Suppressor macrophage treated with lipopolysaccharide for 4 hours (primary cell): ENCODE measurements at regions not wholly inside any gene's neighbourhood (a gene's known extent, or its start where the extent isn't known, plus 50 kb on each side); places are given as distances from the start of the nearest gene placed in this dataset.
"Not testable (repeated sequence)": the region's sequence is repeated elsewhere in the genome, so short reads cannot be mapped to it uniquely, and the experiment has no call there.

Experiments used
- DNase-seq: peaks from one replicate; pipeline ENCODE4 v3.0.0-alpha.2; 2020

GRCh38 chr11:134611537-134611936 is 199.5 kb upstream of the B3GAT1 start:
- DNase-seq, result no peak

DNA sequence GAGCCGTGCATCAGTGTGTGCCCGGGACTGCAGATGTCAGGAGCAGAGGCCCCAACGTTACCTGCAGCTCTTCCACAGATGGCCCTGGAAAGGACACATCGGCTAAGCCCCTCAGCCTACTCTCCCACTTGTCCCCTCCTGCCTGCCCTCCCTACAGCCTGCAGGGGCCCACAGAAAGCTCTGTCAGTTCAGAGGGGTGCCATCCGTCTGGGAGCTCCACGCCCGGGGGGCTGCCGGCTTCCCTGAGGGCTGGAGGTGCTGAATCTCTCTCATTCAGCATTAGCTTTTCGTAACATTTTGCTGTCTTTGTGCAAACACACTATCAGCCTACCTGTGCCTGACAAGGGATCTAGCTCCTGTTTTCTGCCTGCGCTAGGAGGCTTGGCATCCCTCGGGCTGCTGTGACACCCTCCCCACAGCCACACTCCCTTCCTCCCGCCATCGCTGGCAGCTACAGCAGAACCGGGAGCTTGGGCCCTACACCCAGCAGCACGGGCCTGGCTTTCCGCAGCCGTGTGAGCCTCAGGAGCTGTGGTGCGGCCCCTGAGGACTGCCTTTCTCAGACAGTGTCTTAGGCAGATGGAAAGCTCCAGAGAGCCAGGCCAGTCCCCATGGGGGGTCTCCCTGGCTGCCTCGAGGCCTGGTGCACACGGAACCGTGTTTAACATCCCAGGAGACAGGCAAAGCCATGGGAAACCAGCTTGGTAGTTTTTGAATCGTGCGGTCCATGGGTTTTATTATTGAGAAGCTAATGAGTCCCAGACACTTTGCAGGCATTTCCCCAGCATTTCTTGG is 198.3 kb upstream of the B3GAT1 start:
- DNase-seq, result no peak

DNA sequence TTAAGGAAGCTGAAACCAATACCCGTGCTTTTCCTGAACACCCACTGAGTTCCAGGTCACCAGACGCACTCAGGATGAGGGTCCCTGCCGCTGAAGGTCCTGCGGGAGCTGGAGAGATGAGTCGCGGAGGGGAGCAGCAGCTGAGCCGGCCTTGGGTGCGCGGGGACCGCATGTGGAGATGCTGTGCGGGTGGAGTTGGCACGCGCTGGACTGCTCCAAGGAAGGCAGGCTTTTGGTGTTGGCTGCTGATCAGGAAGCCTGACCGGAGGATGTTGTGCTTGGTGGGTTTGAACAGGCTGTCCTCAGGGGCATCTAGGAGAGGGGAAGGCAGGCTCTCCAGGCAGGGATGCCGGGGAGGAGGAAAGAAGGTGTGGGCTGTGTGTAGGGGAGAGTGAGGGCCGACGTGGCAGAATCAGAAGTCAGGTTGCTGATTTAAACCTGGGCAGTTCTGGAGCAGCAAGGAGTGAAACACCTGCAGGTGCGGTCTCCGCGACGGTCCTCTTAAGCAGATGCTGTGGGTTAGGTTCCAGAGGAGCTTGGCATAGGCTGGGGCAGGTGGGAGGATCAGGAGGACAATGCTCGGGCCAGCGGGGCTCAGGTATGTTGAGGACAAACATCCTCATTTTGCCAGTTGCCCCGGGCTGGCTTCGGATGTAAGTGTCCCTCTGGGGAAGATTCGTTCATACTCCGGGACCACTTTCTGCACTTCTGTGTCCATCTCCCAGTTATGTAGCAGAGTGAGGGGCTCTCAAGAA is 197.5 kb upstream of the B3GAT1 start:
- DNase-seq, result no peak

DNA sequence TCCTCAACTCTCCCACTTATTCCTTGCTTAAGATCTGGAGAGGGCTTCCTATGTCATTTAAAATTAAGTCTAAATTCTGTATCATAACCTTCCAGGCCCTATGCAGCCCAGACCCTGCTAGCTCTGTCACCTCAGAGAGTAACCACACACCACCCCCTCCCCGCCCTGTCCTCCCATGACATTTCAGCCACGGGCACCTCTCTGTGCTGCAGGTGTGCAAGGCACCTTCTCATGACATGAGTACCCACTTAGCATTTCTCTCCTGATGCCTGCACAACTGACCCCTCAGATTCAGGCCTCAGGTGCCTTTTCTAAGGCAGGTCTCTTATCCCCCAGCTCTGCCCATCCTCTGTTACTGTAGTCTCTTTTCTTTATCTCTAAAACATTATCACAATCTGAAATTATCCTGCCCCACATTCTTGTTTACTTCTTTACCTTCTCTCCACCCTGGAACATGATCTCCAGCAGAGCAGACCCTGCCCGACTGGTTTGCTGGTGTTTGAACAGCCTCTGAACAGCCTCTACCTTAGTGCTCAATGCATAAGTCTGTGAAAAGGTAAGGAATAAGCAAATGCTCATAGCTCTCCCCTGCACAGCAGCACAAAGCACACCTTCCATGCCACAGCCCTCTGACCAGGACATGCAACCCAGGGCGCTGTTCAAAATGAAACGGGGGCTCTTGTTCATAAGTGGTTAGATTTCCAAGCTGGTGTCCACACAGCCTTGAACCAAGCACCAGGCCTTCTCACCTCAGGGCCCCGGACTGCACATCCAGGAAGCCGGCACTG is 196.1 kb upstream of the B3GAT1 start:
- no peak for DNase-seq

GRCh38 chr11:134606251-134606650 is 194.2 kb upstream of the B3GAT1 start:
- DNase-seq, result no peak

DNA sequence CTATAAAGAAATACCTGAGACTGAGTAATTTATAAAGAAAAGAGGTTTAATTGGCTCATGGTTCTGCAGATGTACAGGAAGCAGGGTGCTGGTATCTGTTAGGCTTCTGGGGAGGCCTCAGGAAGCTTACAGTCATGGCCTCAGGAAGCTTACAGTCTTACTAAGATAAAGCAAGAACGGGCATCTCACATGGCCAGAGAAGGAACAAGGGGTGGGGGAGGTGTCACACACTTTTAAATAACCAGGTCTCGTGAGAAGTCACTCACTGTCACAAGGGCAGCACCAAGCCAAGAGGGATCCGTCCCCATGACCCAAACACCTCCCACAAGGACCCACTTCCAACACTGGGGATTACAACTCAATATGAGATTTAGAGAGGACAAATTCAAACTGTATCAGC is 192.8 kb upstream of the B3GAT1 start:
- no peak for DNase-seq

DNA sequence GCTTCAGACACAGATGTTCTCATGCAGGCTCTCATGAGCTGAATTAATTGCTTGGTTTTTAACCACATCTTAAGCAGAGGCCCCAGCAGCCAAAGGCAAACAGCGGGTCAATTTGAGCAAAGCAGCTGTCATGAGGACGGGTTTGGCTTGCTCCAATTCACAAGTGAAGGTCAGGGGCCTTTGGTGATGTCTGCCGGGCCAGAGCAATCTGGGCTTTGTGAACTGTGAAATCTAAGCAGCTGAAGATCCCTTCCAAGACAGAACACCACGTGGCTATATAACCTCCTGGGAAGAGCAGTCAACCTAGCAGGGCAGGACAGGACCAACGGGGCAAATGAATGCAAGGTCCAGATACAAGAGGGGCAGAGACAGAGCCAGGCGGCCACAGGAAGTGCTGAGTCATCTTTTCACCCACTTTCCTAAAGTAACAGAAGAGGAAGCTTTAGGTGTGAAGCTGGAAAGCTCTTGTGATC is 187.3 kb upstream of the B3GAT1 start:
- no peak for DNase-seq

GRCh38 chr11:134598368-134598767 is 186.3 kb upstream of the B3GAT1 start:
- DNase-seq, result no peak

GRCh38 chr11:134597452-134597851 is 185.4 kb upstream of the B3GAT1 start:
- DNase-seq, result no peak

GRCh38 chr11:134596404-134596803 is 184.4 kb upstream of the B3GAT1 start:
- DNase-seq, result no peak

DNA sequence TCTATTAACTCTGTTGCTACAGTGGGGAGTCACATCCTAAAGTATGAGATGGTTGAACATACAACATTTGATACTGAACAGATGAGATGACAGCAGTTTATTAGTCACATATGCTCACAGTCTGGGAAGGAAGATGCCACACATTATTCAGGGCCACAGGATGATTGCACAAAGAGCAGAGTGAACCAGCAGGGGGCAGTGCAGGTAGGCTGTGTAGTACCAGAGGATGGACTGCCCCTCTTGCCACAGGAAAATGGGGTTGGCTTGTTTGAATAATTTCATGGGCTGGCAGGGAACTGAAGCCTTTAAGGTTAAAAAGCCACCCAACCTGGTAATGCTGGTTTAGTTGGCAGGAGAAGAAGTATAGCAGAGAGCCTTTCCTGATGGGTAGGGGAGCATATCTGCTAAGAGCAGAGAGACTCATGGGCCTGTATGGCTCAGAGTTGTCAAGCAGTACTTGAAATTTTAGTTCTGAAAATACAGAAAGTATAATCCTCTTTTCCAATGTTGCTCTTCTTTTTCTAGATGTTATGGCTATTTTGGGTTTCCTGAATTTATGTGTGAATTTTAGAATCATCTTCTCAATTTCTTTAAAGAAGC is 180.4 kb upstream of the B3GAT1 start:
- DNase-seq, result peak; percentile 46

- no peak for DNase-seq
Measured at GRCh38 chr11:134591338-134591737, 179.3 kb upstream of the B3GAT1 start.

DNA sequence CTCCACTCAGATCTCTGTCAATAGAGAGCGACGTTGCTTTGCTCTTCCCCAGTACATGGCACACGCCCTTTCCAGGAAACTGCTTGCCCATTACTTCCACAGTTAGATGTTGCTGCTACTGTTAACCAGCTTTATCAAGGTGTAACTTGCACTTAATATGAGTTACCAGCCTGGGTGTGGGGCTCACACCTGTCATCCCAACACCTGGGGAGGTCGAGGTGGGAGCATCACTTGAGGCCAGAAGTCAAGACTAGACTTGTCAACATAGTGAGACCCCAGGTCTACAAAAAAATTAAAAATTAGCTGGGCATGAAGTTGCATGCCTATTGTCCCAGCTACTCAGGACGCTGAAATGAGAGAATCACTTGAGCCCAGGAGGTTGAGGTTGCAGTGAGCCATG is 177.1 kb upstream of the B3GAT1 start:
- DNase-seq, result no peak

GRCh38 chr11:134588460-134589110 is 176.5 kb upstream of the B3GAT1 start:
- DNase-seq, result not testable (repeated sequence)

DNA sequence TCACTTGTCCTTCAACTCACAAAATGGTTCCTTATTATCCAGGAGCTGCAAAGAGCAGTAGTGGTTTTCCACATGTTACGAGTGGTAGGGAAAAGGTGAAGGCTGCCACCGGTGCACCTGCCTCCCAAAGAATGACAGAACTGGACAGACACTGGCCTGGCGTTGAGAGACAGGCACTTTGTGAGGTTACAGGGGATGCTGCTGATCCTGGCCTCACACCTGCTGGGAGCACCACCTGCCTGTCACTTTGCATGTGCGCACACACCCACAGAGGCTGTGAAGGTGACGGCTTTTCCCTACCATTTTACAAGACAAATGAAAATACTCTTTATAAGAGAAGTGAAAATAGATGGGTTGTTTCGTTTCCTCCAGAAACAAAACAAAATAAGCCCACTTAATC is 175.3 kb upstream of the B3GAT1 start:
- no peak for DNase-seq

DNA sequence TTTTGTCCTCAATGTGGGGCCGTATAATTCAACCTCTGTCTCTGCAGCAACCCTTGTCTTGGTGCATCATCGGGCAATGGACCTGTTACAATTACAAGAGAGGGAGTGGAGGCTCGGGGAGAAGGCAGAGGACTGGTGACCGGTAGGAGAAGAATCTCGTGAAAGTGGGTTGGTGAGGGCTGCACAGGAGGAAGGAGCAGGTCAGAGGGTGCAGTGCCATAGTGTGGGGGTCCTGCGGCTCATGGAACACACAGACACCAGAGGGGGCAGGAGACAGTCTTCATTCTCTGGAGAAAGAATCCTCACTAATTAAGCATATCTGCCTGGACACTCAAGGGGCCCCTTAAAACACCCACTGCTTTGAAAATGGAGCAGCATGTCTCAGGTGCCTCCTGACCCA is 174.7 kb upstream of the B3GAT1 start:
- DNase-seq, result no peak

DNA sequence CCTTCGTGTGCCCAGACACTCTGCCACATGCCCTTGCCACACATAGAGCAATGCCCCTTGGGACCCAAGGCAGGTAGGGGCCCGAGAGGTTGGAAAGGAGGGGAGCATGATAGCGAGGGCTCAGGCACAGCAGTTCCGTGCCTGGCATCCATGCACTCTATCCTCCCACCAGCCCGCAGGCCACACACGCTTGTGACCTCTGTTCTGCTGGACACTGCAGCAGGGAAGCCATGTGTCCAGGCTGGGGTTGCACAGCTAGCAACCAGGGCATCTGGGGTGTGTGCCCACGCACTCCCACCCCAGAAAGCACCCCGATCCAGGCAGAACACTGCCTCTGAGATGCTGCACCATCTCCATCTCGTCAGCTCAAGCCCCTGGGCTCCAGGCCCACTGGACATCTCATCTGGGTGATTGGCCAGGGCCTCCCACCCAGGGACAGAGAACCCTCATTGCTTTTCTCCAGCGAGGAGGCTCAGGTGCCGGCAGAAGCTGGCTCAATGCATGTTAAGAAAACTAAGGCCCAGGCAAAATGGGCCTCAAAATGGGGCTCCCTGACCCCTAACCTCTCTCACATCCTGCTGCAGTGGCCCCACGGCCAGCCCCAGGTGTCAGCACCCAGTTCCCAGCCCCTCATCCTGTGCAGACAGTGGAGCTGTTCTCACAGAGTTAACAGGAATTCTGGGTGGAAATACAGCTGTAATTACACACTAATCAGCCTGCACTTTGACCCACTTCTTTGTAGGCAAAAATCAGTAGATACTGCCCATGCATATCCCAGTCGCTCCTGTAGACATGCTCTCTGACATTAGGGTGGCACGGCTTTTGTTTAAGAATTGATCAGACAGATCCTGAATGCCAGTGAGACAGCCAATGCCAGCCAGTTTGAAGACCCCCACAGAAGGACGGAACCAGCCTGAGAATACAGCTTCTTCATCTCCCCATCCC is 173.9 kb upstream of the B3GAT1 start:
- no peak for DNase-seq

GRCh38 chr11:134584706-134585445 is 172.8 kb upstream of the B3GAT1 start:
- peak; percentile 49 for DNase-seq

GRCh38 chr11:134584001-134584561 is 172.0 kb upstream of the B3GAT1 start:
- no peak for DNase-seq

DNA sequence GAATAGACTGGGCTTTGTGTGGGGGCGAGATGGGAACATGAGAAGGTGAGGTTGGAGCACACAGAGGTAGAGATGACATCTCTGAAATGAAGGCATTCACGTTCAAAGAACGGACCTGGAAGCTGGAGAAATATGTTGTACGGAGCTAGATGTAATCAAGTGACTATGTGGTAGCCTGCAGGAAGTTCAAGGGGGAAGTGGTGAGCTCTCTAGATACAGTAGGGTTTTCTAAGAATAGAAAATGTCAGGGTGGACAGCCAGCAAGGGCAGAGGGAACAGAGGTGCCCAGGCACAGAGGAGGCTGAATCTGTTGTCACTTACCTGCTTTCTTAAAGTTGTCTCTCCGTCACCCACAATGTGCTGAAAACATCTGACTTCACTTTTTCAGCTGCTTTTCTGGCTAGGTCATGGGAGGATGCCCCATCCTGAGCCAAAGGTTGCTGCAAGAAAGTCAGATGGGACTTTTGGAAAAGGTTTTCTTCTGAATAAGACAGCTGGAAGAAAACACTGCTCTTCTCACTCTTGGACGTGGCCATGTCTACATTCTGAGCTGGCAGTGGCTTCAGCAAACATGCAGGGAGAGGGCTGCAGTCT is 171.5 kb upstream of the B3GAT1 start:
- DNase-seq, result peak; percentile 53
